SU-DHL-6 (cell line): ENCODE measurements at regions not wholly inside any gene's neighbourhood (a gene's known extent, or its start where the extent isn't known, plus 50 kb on each side); places are given as distances from the start of the nearest gene placed in this dataset.

ENCODE experiments used
- H2AFZ ChIP-seq: fragments of 200-600 bp; sonication (generic); 2 replicates; pipeline ENCODE4 v1.6.1; 2014; ENCODE audit warnings: low read depth, mild to moderate bottlenecking, moderate library complexity, mixed read lengths, antibody characterized with exemption, low read length; ENCODE audit not compliant: severe bottlenecking
- H3F3A ChIP-seq: fragments of 200-600 bp; shearing (Covaris generic); 2 replicates; pipeline ENCODE4 v1.6.0; 2016; ENCODE audit warnings: antibody characterized with exemption, mild to moderate bottlenecking; ENCODE audit not compliant: insufficient read depth
- H3K27ac ChIP-seq: fragments of 200-600 bp; sonication (generic); 2 replicates; pipeline ENCODE4 v1.5.1; 2016; ENCODE audit warnings: low read depth, mild to moderate bottlenecking, low read length, moderate library complexity, mixed read lengths
- H3K27me3 ChIP-seq: fragments of 200-600 bp; sonication (generic), shearing (Covaris generic); 2 replicates; pipeline ENCODE4 v1.6.0; 2014; ENCODE audit warnings: mild to moderate bottlenecking, low read length
- H3K36me3 ChIP-seq: fragments of 200-600 bp; sonication (generic); 2 replicates; pipeline ENCODE4 v1.6.1; 2014; ENCODE audit warnings: mild to moderate bottlenecking, low read length, mixed read lengths
- H3K4me2 ChIP-seq: fragments of 300-600, 200-600 bp; shearing (Covaris generic), sonication (generic); 2 replicates; pipeline ENCODE4 v1.6.0; 2014; ENCODE audit warnings: low read length, low read depth, mild to moderate bottlenecking; ENCODE audit not compliant: poor library complexity, severe bottlenecking
- H3K4me3 ChIP-seq: fragments of 200-600 bp; sonication (generic); 2 replicates; pipeline ENCODE4 v1.5.1; 2014; ENCODE audit warnings: antibody characterized with exemption, low read length, mild to moderate bottlenecking, mixed read lengths; ENCODE audit not compliant: insufficient read depth, poor library complexity, severe bottlenecking
- H3K79me2 ChIP-seq: fragments of 200-600 bp; sonication (generic); 2 replicates; pipeline ENCODE4 v1.6.1; 2014; ENCODE audit warnings: mild to moderate bottlenecking, low read length, moderate library complexity; ENCODE audit not compliant: insufficient read depth
- H3K9ac ChIP-seq: fragments of 200-600 bp; sonication (generic); 2 replicates; pipeline ENCODE4 v1.7.0; 2014; ENCODE audit warnings: mild to moderate bottlenecking, low read length
- H3K9me2 ChIP-seq: fragments of 200-600 bp; sonication (generic); replicated peaks from 2 replicates; pipeline ENCODE4 v1.6.1; 2014; ENCODE audit warnings: low read length; ENCODE audit not compliant: insufficient read depth
- H3K9me3 ChIP-seq: fragments of 200-600 bp; sonication (generic); 2 replicates; pipeline ENCODE4 v1.6.1; 2014; ENCODE audit warnings: low read length, mixed read lengths; ENCODE audit not compliant: insufficient read depth
- H4K20me1 ChIP-seq: fragments of 200-600 bp; sonication (generic); 2 replicates; pipeline ENCODE4 v1.6.1; 2014; ENCODE audit warnings: low read depth, mild to moderate bottlenecking, antibody characterized with exemption, low read length, moderate library complexity, mixed read lengths
- EZH2phosphoT487 ChIP-seq: fragments of 200-600 bp; sonication (generic), shearing (Covaris generic); conservative IDR thresholded peaks from 2 replicates; pipeline ENCODE4 v1.6.1; 2018; ENCODE audit warnings: mild to moderate bottlenecking, antibody characterized with exemption, low read length, moderate library complexity, mixed read lengths
- TF ChIP-seq, protein P1 (sequence below): fragments of 200-600 bp; sonication (generic); IDR thresholded peaks from one replicate; pipeline ENCODE4 v1.5.1; 2017; ENCODE audit warnings: antibody characterized with exemption, mild to moderate bottlenecking, low read length, moderate library complexity; ENCODE audit not compliant: insufficient read depth, poor library complexity, severe bottlenecking

DNA sequence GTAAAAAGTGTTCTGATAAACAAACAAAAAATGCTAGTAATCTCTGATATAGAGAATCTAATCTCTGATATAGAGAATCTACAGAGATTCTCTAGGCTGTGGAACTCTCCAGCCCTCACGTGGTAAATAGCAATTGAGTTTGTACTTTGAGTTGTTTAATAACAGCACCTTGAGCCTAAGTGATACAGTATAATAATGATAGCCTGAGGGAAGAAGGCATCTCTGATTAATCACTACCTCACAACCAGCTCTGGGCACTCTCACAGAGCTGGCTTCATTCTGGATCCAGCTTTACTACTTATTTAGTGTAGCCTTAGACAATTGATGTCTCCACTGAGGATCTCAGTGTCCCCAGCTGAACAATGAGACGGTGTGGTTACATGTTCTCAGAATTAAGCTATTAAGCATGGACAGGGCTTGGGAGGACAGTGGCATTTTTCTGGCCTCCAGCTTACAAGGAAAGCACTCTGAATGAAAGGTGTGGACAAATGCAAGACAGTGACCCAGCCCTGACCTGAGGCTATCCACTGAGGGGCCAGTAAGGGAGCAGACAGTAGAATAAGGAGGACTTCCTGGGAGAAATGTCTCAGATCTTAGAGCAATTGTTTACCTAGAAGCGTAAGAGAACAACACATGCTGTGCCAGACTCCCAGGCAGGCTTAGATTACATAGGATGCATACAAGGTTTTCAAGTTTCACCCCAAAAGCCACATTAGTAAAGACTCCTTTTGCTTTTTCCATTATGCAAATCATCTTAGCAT, 88.7 kb upstream of the DRD2 start:
- no peak overlapping the region for H3K9ac ChIP-seq
- no peaks in the 10 kb centered on the region for H3K9me3 ChIP-seq
- no peaks in the 10 kb centered on the region for H3K79me2 ChIP-seq
- H3K4me2 ChIP-seq: no peak overlapping the region
- no peak overlapping the region for H3K27ac ChIP-seq
- no peaks in the 10 kb centered on the region for H3K27me3 ChIP-seq
- no peak overlapping the region for H2AFZ ChIP-seq
- TF ChIP-seq, protein P1, sequence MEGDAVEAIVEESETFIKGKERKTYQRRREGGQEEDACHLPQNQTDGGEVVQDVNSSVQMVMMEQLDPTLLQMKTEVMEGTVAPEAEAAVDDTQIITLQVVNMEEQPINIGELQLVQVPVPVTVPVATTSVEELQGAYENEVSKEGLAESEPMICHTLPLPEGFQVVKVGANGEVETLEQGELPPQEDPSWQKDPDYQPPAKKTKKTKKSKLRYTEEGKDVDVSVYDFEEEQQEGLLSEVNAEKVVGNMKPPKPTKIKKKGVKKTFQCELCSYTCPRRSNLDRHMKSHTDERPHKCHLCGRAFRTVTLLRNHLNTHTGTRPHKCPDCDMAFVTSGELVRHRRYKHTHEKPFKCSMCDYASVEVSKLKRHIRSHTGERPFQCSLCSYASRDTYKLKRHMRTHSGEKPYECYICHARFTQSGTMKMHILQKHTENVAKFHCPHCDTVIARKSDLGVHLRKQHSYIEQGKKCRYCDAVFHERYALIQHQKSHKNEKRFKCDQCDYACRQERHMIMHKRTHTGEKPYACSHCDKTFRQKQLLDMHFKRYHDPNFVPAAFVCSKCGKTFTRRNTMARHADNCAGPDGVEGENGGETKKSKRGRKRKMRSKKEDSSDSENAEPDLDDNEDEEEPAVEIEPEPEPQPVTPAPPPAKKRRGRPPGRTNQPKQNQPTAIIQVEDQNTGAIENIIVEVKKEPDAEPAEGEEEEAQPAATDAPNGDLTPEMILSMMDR: no peak
- no peak for TF ChIP-seq EZH2phosphoT487
- H3K36me3 ChIP-seq: no peaks in the 10 kb centered on the region
- H3K9me2 ChIP-seq: no peaks in the 10 kb centered on the region
- no peak overlapping the region for H3K4me3 ChIP-seq
- H3F3A ChIP-seq: no peaks in the 10 kb centered on the region
- H4K20me1 ChIP-seq: no peaks in the 10 kb centered on the region

DNA sequence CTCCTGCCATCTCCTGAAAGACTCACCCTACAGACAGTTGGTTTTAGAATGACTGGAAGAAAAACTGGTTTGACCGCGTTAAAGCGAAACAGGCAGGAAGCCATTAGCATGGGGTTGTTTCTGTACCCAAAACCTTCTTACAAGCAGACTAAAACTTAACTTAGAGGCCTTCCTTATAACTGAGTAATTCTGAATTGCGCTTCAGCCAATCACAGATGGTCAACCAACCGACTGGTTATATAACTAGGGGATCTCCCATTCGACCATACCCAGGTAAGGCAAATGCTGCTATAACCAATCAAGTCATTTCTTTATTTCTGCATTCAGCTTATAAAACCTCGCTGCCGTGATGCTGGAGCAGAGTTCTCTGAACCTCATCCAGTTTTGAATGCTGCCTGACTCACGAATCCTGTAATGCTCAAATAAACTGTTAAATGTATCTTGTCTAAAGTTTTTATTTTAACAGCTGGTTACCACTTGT, 87.8 kb upstream of the DRD2 start:
- no peak overlapping the region for H3K27ac ChIP-seq
- no peaks in the 10 kb centered on the region for H4K20me1 ChIP-seq
- no peak overlapping the region for H2AFZ ChIP-seq
- H3K9ac ChIP-seq: no peak overlapping the region
- no peak overlapping the region for H3K4me3 ChIP-seq
- no peak for TF ChIP-seq EZH2phosphoT487
- TF ChIP-seq, protein P1: no peak
- H3K79me2 ChIP-seq: no peaks in the 10 kb centered on the region
- H3K9me3 ChIP-seq: no peaks in the 10 kb centered on the region
- no peaks in the 10 kb centered on the region for H3K9me2 ChIP-seq
- H3F3A ChIP-seq: no peaks in the 10 kb centered on the region
- no peak overlapping the region for H3K4me2 ChIP-seq
- no peaks in the 10 kb centered on the region for H3K36me3 ChIP-seq
- no peaks in the 10 kb centered on the region for H3K27me3 ChIP-seq

DNA sequence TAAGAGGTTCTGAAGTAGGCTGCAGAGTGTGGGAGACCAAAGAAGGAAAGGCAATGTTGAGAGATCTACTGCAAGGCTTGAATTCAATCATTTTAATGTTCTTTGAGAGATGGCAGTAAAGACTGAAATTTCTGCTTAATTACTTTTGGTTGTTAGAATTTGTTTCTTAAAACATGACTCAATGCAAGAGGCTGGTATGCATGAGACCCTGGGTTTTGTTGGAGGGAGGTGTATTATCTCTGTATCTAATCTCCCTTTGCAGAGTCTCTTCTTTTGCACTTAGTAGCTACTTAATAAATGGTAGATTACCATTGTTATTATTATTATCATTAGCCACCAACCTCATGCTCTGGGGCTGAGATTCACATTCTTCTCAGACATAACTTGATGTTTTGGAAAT, 87.4 kb upstream of the DRD2 start:
- Histone ChIP-seq H3K9ac (no peak overlapping the region), H3F3A (no peaks in the 10 kb centered on the region), H2AFZ (no peak overlapping the region), H3K4me3 (no peak overlapping the region), H3K9me2 (no peaks in the 10 kb centered on the region), H4K20me1 (no peaks in the 10 kb centered on the region), H3K79me2 (no peaks in the 10 kb centered on the region), H3K9me3 (no peaks in the 10 kb centered on the region), H3K4me2 (no peak overlapping the region), H3K36me3 (no peaks in the 10 kb centered on the region), H3K27ac (no peak overlapping the region), H3K27me3 (no peaks in the 10 kb centered on the region)
- TF ChIP-seq EZH2phosphoT487: no peak
- TF ChIP-seq, protein P1: no peak
